Esophagus (tissue), 2 donors: ENCODE measurements at regions not wholly inside any gene's neighbourhood (a gene's known extent, or its start where the extent isn't known, plus 50 kb on each side); places are given as distances from the start of the nearest gene placed in this dataset.

Experiments used
- H3K27ac ChIP-seq, 2 donors: one replicate each; pipeline ENCODE4 v1.5.1; 2013; ENCODE audit warnings: low read depth in 2 of 2, mild to moderate bottlenecking in 2 of 2, inconsistent platforms in 1 of 2, low read length in 1 of 2, moderate library complexity in 1 of 2
- H3K27me3 ChIP-seq, 2 donors: one replicate each; pipeline ENCODE4 v1.6.1; 2013; ENCODE audit warnings: low read length in 2 of 2, control low read depth in 1 of 2, mild to moderate bottlenecking in 1 of 2; ENCODE audit not compliant: insufficient read depth in 2 of 2, control insufficient read depth in 1 of 2
- H3K36me3 ChIP-seq, 2 donors: one replicate each; pipeline ENCODE4 v1.6.1; 2013; ENCODE audit warnings: low read length in 1 of 2; ENCODE audit not compliant: control insufficient read depth in 2 of 2, insufficient read depth in 2 of 2
- H3K4me1 ChIP-seq, 2 donors: one replicate each; pipeline ENCODE4 v1.6.1; 2013; ENCODE audit warnings: low read length in 1 of 2; ENCODE audit not compliant: control insufficient read depth in 2 of 2, insufficient read depth in 2 of 2
- H3K4me3 ChIP-seq, 2 donors: one replicate each; pipeline ENCODE4 v1.5.1; 2013; ENCODE audit warnings: low read length in 2 of 2, mild to moderate bottlenecking in 2 of 2, low read depth in 1 of 2, moderate library complexity in 1 of 2
- H3K9me3 ChIP-seq, 2 donors: one replicate each; pipeline ENCODE4 v1.6.1; 2013; ENCODE audit warnings: mild to moderate bottlenecking in 2 of 2, low read depth in 1 of 2, low read length in 1 of 2, moderate library complexity in 1 of 2; ENCODE audit not compliant: control insufficient read depth in 2 of 2, insufficient read depth in 1 of 2
- WGBS, 2 donors: extraction: QIAGEN DNeasy Blood & Tissue Kit; methylation state at CpG; one replicate each; pipeline ENCODE4 v1.1.7; 2013; 5-methylcytosine and 5-hydroxymethylcytosine counted together
- donor health status: healthy with polysubstance abuse.
- donor health status: Bipolar disorder and iron deficiency.

- WGBS, 2 donors = 86% methylated on average over 11 of the region's 11 CpGs
- no peak overlapping the region for H3K4me3 ChIP-seq
- H3K4me1 ChIP-seq = no peaks in the 10 kb centered on the region
- H3K27ac ChIP-seq = no peak overlapping the region
- H3K9me3 ChIP-seq = no peaks in the 10 kb centered on the region
- H3K36me3 ChIP-seq = no peaks in the 10 kb centered on the region
- H3K27me3 ChIP-seq = no peaks in the 10 kb centered on the region
Observed at GRCh38 chr3:119091936-119092677, 53.9 kb upstream of the TEX55 start.

- 33 to 43% methylated on average over 1 of the region's 1 CpG for WGBS, 2 donors
- Histone ChIP-seq H3K9me3 (no peaks in the 10 kb centered on the region), H3K36me3 (no peaks in the 10 kb centered on the region), H3K27ac (no peak overlapping the region), H3K4me3 (no peak overlapping the region), H3K27me3 (no peaks in the 10 kb centered on the region), H3K4me1 (no peaks in the 10 kb centered on the region)
Observed at GRCh38 chr3:119087799-119088198, 53.2 kb upstream of the IGSF11 start.

GRCh38 chr3:119085070-119085439, 50.4 kb upstream of the IGSF11 start:
- H3K36me3 ChIP-seq = no peaks in the 10 kb centered on the region
- no peaks in the 10 kb centered on the region for H3K4me1 ChIP-seq
- H3K9me3 ChIP-seq = no peaks in the 10 kb centered on the region
- H3K4me3 ChIP-seq = no peak overlapping the region
- no peaks in the 10 kb centered on the region for H3K27me3 ChIP-seq
- peak overlapping the region in 1 of 2 donors; percentile 24 for H3K27ac ChIP-seq
- 86 to 87% methylated on average over 3 of the region's 3 CpGs for WGBS, 2 donors

GRCh38 chr3:119084371-119085069, 49.9 kb upstream of the IGSF11 start:
- H3K9me3 ChIP-seq = no peaks in the 10 kb centered on the region
- H3K4me3 ChIP-seq = no peak overlapping the region
- H3K27ac ChIP-seq = peak overlapping the region in 1 of 2 donors; percentile 24
- WGBS, 2 donors = 61% methylated on average over 4 of the region's 4 CpGs
- H3K27me3 ChIP-seq = no peaks in the 10 kb centered on the region
- H3K4me1 ChIP-seq = no peaks in the 10 kb centered on the region
- H3K36me3 ChIP-seq = no peaks in the 10 kb centered on the region
